CD4-positive, alpha-beta T cell treated with Interleukin-17A for 4 hours (primary cell): ENCODE measurements at regions not wholly inside any gene's neighbourhood (a gene's known extent, or its start where the extent isn't known, plus 50 kb on each side); places are given as distances from the start of the nearest gene placed in this dataset.
"Not testable (repeated sequence)": the region's sequence is repeated elsewhere in the genome, so short reads cannot be mapped to it uniquely, and the experiment has no call there.

Experiments used
- DNase-seq: peaks from one replicate; pipeline ENCODE4 v3.0.0-alpha.2; 2020; ENCODE audit warnings: mixed read lengths

- no peak for DNase-seq
Observed at GRCh38 chr9:115575147-115575546, 457.2 kb upstream of the TNC start.

- not testable (repeated sequence) for DNase-seq
Observed at GRCh38 chr9:115585458-115585857, 467.5 kb upstream of the TNC start.

- DNase-seq, result no peak
Observed at GRCh38 chr9:115587310-115587709, 469.4 kb upstream of the TNC start.

GRCh38 chr9:115590011-115590410, 472.1 kb upstream of the TNC start:
- DNase-seq, result no peak

- DNase-seq, result no peak
Observed at GRCh38 chr9:115591584-115591984, 473.6 kb upstream of the TNC start.

- DNase-seq, result no peak
Observed at GRCh38 chr9:115593587-115594091, 475.7 kb upstream of the TNC start.

- DNase-seq, result no peak
Observed at GRCh38 chr9:115594557-115594956, 476.6 kb upstream of the TNC start.

- DNase-seq, result no peak
Observed at GRCh38 chr9:115596021-115596745, 478.2 kb upstream of the TNC start.

- DNase-seq, result no peak
Observed at GRCh38 chr9:115596746-115597080, 478.8 kb upstream of the TNC start.

- DNase-seq, result no peak
Observed at GRCh38 chr9:115597330-115597895, 479.5 kb upstream of the TNC start.

- DNase-seq, result no peak
Observed at GRCh38 chr9:115598751-115599150, 480.8 kb upstream of the TNC start.

GRCh38 chr9:115599898-115600297, 481.9 kb upstream of the TNC start:
- DNase-seq, result no peak

- no peak for DNase-seq
Observed at GRCh38 chr9:115601434-115601833, 483.5 kb upstream of the TNC start.

GRCh38 chr9:115604831-115605483, 487.0 kb upstream of the TNC start:
- DNase-seq, result no peak

GRCh38 chr9:115606838-115607237, 488.9 kb upstream of the TNC start:
- no peak for DNase-seq

- DNase-seq, result no peak
Observed at GRCh38 chr9:115614326-115614999, 496.5 kb upstream of the TNC start.

- no peak for DNase-seq
Observed at GRCh38 chr9:115615000-115615401, 497.0 kb upstream of the TNC start.

GRCh38 chr9:115615821-115616665, 498.1 kb upstream of the TNC start:
- DNase-seq, result no peak

GRCh38 chr9:115616666-115617239, 498.8 kb upstream of the TNC start:
- DNase-seq, result no peak

- no peak for DNase-seq
Observed at GRCh38 chr9:115625251-115625650, 507.3 kb upstream of the TNC start.

GRCh38 chr9:115625954-115626353, 508.0 kb upstream of the TNC start:
- DNase-seq, result no peak

GRCh38 chr9:115627511-115627910, 509.6 kb upstream of the TNC start:
- DNase-seq, result no peak
